Vagina (tissue), 2 donors: ENCODE measurements at regions not wholly inside any gene's neighbourhood (a gene's known extent, or its start where the extent isn't known, plus 50 kb on each side); places are given as distances from the start of the nearest gene placed in this dataset.

Source experiments
- DNase-seq, 2 donors: peaks; one replicate each; pipeline ENCODE4 v3.0.0-alpha.2; 2017; ENCODE audit errors: extremely low spot score in 2 of 2
- H3K27ac ChIP-seq: fragments of 200-600 bp; sonication (generic); one replicate; pipeline ENCODE4 v1.5.1; 2019
- H3K27me3 ChIP-seq: fragments of 200-600 bp; sonication (generic); one replicate; pipeline ENCODE4 v1.5.1; 2019
- H3K36me3 ChIP-seq, 2 donors: fragments of 200-600 bp; sonication (generic); one replicate each; pipeline ENCODE4 v1.5.1; 2017 to 2019
- H3K4me1 ChIP-seq: fragments of 200-600 bp; sonication (generic); one replicate; pipeline ENCODE4 v1.5.1; 2019
- H3K4me3 ChIP-seq, 2 donors: fragments of 200-600 bp; sonication (generic); 1 replicate in 1 of 2; 2 replicates in 1 of 2; pipeline ENCODE4 v1.5.1; 2016 to 2019
- H3K9me3 ChIP-seq: fragments of 200-600 bp; sonication (generic); one replicate; pipeline ENCODE4 v1.5.1; 2019
- CTCF ChIP-seq, 3 experiments: fragments of 450-650 bp in 2 of 3; fragments of 200-600 bp in 1 of 3; sonication (generic) in 1 of 3; IDR thresholded peaks; one replicate each; pipeline ENCODE4 v1.5.1; 2017 to 2019; ENCODE audit warnings: antibody characterized with exemption in 3 of 3, mild to moderate bottlenecking in 2 of 3, moderate library complexity in 2 of 3
- POLR2A ChIP-seq, 2 donors: fragments of 450-650 bp; IDR thresholded peaks; one replicate each; pipeline ENCODE4 v1.6.1; 2017; ENCODE audit warnings: antibody characterized with exemption in 2 of 2, mild to moderate bottlenecking in 2 of 2, moderate library complexity in 2 of 2
- POLR2AphosphoS5 ChIP-seq, 2 donors: sonication (generic); formaldehyde crosslinking; IDR thresholded peaks; one replicate each; pipeline ENCODE4 v1.9.0; 2017; ENCODE audit warnings: antibody characterized with exemption in 2 of 2, mild to moderate bottlenecking in 2 of 2, low read depth in 1 of 2; ENCODE audit not compliant: insufficient read depth in 1 of 2
- intact Hi-C: fragments of 100-400 bp; cut with DNase I; formaldehyde crosslinking; loops from one replicate; pipeline ENCODE4 v1.15.1; 2023

GRCh38 chr12:107622001-107622400 is 63.6 kb upstream of the PWP1 start:
- Histone ChIP-seq H3K9me3 (no peaks in the 10 kb centered on the region), H3K36me3 (no peaks in the 10 kb centered on the region), H3K4me3 (no peak overlapping the region), H3K4me1 (no peaks in the 10 kb centered on the region), H3K27me3 (no peaks in the 10 kb centered on the region), H3K27ac (no peak overlapping the region)
- intact Hi-C loops, result no loop called here
- DNase-seq, result no peak
- TF ChIP-seq CTCF (IDR thresholded peaks at IDR 0.05) (no peak), POLR2AphosphoS5 (IDR thresholded peaks at IDR 0.05; ENCODE audit: insufficient read depth in 1 of 2, low read depth in 1 of 2) (no peak), POLR2A (IDR thresholded peaks at IDR 0.05) (no peak)

DNA sequence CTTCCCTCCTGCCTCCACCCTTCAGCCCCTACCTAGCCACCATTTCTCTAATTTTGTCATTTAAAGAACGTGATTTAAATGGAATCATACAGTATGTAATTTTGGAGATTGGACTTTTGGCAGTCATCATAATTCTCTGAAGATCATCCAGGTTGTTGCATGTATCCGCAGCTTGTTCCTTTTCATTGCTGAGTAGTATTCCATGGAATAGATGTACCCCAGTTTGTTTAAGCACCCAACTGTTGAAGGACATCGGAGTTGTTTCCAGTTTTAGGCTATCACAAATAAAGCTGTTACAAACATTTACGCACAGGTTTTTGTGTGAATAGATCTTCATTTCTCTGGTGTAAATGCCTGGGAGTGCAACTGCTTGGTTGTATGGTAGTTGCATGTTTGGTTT is 61.1 kb upstream of the PWP1 start:
- Histone ChIP-seq H3K4me1 (no peaks in the 10 kb centered on the region), H3K27me3 (no peaks in the 10 kb centered on the region), H3K36me3 (no peaks in the 10 kb centered on the region), H3K4me3 (no peak overlapping the region), H3K27ac (no peak overlapping the region), H3K9me3 (no peaks in the 10 kb centered on the region)
- intact Hi-C loops, result no loop called here
- DNase-seq, result no peak
- TF ChIP-seq POLR2AphosphoS5 (IDR thresholded peaks at IDR 0.05; ENCODE audit: insufficient read depth in 1 of 2, low read depth in 1 of 2) (no peak), CTCF (IDR thresholded peaks at IDR 0.05) (no peak), POLR2A (IDR thresholded peaks at IDR 0.05) (no peak)

DNA sequence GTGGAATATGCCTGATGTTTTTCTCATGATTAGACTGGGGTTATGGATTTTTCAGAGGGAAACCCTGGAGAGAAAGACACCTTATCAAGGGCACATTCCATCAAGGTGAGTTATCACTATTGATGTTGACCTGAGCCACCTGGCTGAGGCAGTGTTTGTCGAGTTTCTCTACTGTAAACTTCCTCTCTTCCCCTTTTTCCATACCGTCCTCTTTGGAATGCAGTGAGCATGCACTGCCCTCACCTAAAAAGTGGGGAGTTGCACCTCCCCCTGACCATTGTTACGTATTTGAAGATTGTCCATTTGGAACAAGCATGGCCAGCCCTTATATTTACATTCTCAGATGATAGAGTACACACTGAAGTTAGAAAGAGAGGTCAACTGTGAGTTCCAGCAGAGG is 53.9 kb upstream of the PWP1 start:
- Histone ChIP-seq H3K27me3 (no peaks in the 10 kb centered on the region), H3K27ac (no peak overlapping the region), H3K4me1 (no peaks in the 10 kb centered on the region), H3K36me3 (no peaks in the 10 kb centered on the region), H3K4me3 (no peak overlapping the region), H3K9me3 (no peaks in the 10 kb centered on the region)
- intact Hi-C loops, result no loop called here
- no peak for TF ChIP-seq POLR2A (IDR thresholded peaks at IDR 0.05)
- TF ChIP-seq POLR2AphosphoS5 (IDR thresholded peaks at IDR 0.05; ENCODE audit: insufficient read depth in 1 of 2, low read depth in 1 of 2), result no peak
- no peak for TF ChIP-seq CTCF (IDR thresholded peaks at IDR 0.05)
- no peak for DNase-seq

DNA sequence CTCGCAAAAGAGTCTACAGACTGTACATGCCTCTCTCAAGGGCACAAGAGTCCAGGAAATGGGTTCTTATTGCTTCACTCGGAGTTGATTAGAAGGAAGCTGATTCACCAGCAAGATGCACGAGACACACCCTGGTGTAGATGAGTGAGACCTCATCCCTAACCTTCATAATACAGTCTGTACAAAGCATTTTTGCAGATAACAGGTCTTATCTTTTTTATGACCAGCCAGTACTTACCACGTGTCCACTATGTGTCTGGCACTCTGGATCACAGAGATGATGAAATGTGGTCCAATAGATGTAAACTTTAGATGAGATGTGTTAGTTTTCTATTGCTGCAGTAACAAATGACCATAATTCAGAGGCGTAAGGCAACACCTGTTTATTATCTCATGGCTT is 53.4 kb upstream of the PWP1 start:
- Histone ChIP-seq H3K27ac (no peak overlapping the region), H3K27me3 (no peaks in the 10 kb centered on the region), H3K9me3 (no peaks in the 10 kb centered on the region), H3K4me1 (no peaks in the 10 kb centered on the region), H3K36me3 (no peaks in the 10 kb centered on the region), H3K4me3 (no peak overlapping the region)
- intact Hi-C loops, result no loop called here
- TF ChIP-seq POLR2AphosphoS5 (IDR thresholded peaks at IDR 0.05; ENCODE audit: insufficient read depth in 1 of 2, low read depth in 1 of 2) (no peak), CTCF (IDR thresholded peaks at IDR 0.05) (no peak), POLR2A (IDR thresholded peaks at IDR 0.05) (no peak)
- DNase-seq, result no peak

DNA sequence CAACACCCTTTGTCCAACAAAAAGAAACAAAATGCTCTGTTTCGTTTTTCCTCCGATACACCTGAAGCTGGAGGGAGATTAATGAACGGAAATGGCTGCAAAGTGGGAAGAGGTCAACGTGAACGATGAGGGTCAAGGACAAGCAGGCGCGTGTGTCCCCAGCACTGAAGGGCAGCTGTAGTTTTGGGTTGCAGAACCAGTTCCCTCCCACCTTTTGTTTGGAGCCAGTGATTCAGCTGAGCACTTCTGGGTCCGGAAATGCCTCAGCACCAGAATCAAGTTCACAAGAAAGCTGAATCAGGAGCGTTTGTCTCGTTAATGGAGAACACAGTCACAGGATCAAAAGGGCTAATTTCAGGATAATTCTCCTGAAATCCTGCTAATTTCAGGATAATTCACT is 51.1 kb upstream of the PWP1 start:
- no peak overlapping the region for H3K4me3 ChIP-seq
- H3K4me1 ChIP-seq, result no peaks in the 10 kb centered on the region
- H3K27ac ChIP-seq, result no peak overlapping the region
- TF ChIP-seq POLR2AphosphoS5 (IDR thresholded peaks at IDR 0.05; ENCODE audit: insufficient read depth in 1 of 2, low read depth in 1 of 2), result no peak
- TF ChIP-seq POLR2A (IDR thresholded peaks at IDR 0.05), result no peak
- TF ChIP-seq CTCF (IDR thresholded peaks at IDR 0.05), result no peak
- no peak for DNase-seq
- no peaks in the 10 kb centered on the region for H3K9me3 ChIP-seq
- intact Hi-C loops, result no loop called here
- H3K36me3 ChIP-seq, result no peaks in the 10 kb centered on the region
- no peaks in the 10 kb centered on the region for H3K27me3 ChIP-seq
